ENCODE measurements at regions not wholly inside any gene's neighbourhood (a gene's known extent, or its start where the extent isn't known, plus 50 kb on each side); places are given as distances from the start of the nearest gene placed in this dataset.
A peak's percentile ranks its signal among the peaks of the same experiment; 100 is the strongest.
"Not testable (repeated sequence)": the region's sequence is repeated elsewhere in the genome, so short reads cannot be mapped to it uniquely, and the experiment has no call there.

GRCh38 chr21:32823296-32823695 lies 51.7 kb upstream of the PAXBP1 start:
- DNase-seq (ENCODE audit: low read depth in 2 of 2), result not testable (repeated sequence)

GRCh38 chr21:32824950-32825349 lies 53.4 kb upstream of the PAXBP1 start:
- DNase-seq (ENCODE audit: low read depth in 2 of 2), result no peak

GRCh38 chr21:32826329-32827167 lies 55.0 kb upstream of the PAXBP1 start:
- DNase-seq (ENCODE audit: low read depth in 2 of 2), result peak; percentile 62 to 78

- DNase-seq (ENCODE audit: low read depth in 2 of 2), result no peak
Observed at GRCh38 chr21:32828908-32829307, 57.4 kb upstream of the PAXBP1 start.

- no peak for DNase-seq (ENCODE audit: low read depth in 2 of 2)
Observed at GRCh38 chr21:32829504-32829903, 57.9 kb upstream of the PAXBP1 start.

- not testable (repeated sequence) for DNase-seq (ENCODE audit: low read depth in 2 of 2)
Observed at GRCh38 chr21:32831779-32832178, 60.2 kb upstream of the PAXBP1 start.

GRCh38 chr21:32834211-32834915 lies 62.8 kb upstream of the PAXBP1 start:
- DNase-seq (ENCODE audit: low read depth in 2 of 2), result no peak

- no peak for DNase-seq (ENCODE audit: low read depth in 2 of 2)
Observed at GRCh38 chr21:32834916-32835235, 63.3 kb upstream of the PAXBP1 start.

GRCh38 chr21:32842146-32842545 lies 70.6 kb upstream of the PAXBP1 start:
- DNase-seq (ENCODE audit: low read depth in 2 of 2), result no peak

GRCh38 chr21:32843561-32843960 lies 72.0 kb upstream of the PAXBP1 start:
- DNase-seq (ENCODE audit: low read depth in 2 of 2), result no peak

GRCh38 chr21:32844076-32844475 lies 72.5 kb upstream of the PAXBP1 start:
- DNase-seq (ENCODE audit: low read depth in 2 of 2), result no peak

- no peak for DNase-seq (ENCODE audit: low read depth in 2 of 2)
Observed at GRCh38 chr21:32844653-32845436, 73.3 kb upstream of the PAXBP1 start.

- DNase-seq (ENCODE audit: low read depth in 2 of 2), result no peak
Observed at GRCh38 chr21:32858628-32859027, 87.1 kb upstream of the PAXBP1 start.

GRCh38 chr21:32860399-32860798 lies 88.8 kb upstream of the PAXBP1 start:
- DNase-seq (ENCODE audit: low read depth in 2 of 2), result no peak

GRCh38 chr21:32861866-32862265 lies 90.3 kb upstream of the PAXBP1 start:
- no peak for DNase-seq (ENCODE audit: low read depth in 2 of 2)

- DNase-seq (ENCODE audit: low read depth in 2 of 2), result no peak
Observed at GRCh38 chr21:32867597-32867996, 96.0 kb upstream of the PAXBP1 start.

- DNase-seq (ENCODE audit: low read depth in 2 of 2), result no peak
Observed at GRCh38 chr21:32868631-32869454, 97.3 kb upstream of the PAXBP1 start.

- DNase-seq (ENCODE audit: low read depth in 2 of 2), result no peak
Observed at GRCh38 chr21:32869459-32869858, 97.9 kb upstream of the PAXBP1 start.

GRCh38 chr21:32876426-32876825 lies 104.9 kb upstream of the PAXBP1 start:
- DNase-seq (ENCODE audit: low read depth in 2 of 2), result no peak

- DNase-seq (ENCODE audit: low read depth in 2 of 2), result not testable (repeated sequence)
Observed at GRCh38 chr21:32877888-32878287, 106.3 kb upstream of the PAXBP1 start.

- DNase-seq (ENCODE audit: low read depth in 2 of 2), result no peak
Observed at GRCh38 chr21:32878661-32879060, 107.1 kb upstream of the PAXBP1 start.

All from dermis microvascular lymphatic vessel endothelial cell (primary cell).